Endothelial cell of umbilical vein (primary cell): ENCODE measurements at regions not wholly inside any gene's neighbourhood (a gene's known extent, or its start where the extent isn't known, plus 50 kb on each side); places are given as distances from the start of the nearest gene placed in this dataset.

ENCODE experiments used
- BruUV-seq: library from RNA; stranded (reverse); fragments of 400-500 nt; replicated peaks from 2 replicates; lab custom pipeline; 2021; lab: Mats Ljungman, UMichigan
- CTCF ChIA-PET: fragments of 300-600, 350-600 bp; sonication (Branson Sonifier 250); formaldehyde crosslinking; loops from one replicate; lab custom pipeline; 2021; ENCODE audit warnings: antibody characterized with exemption, inconsistent platforms; lab: Charles Lee
- POLR2A ChIA-PET: fragments of 300-600, 350-600 bp; sonication (Branson Sonifier 250); formaldehyde crosslinking; loops from one replicate; lab custom pipeline; 2021; ENCODE audit warnings: antibody characterized with exemption, inconsistent platforms; lab: Charles Lee
- DNase-seq: peaks from one replicate; pipeline ENCODE4 v3.0.0-alpha.2; 2011; ENCODE audit warnings: low read depth, low spot score
- FAIRE-seq: peaks from 2 replicates; lab custom pipeline; 2011; peaks lifted over from hg19 to GRCh38; lab: Jason Lieb, UNC
- H2AFZ ChIP-seq: 2 replicates; pipeline ENCODE4 v1.6.0; 2012; ENCODE audit warnings: low read depth, low read length, control low read depth, inconsistent platforms
- H3K27ac ChIP-seq: 2 replicates; pipeline ENCODE4 v1.5.1; 2011; ENCODE audit warnings: low read depth, mild to moderate bottlenecking, control low read depth, low read length, moderate library complexity; ENCODE audit not compliant: insufficient read depth
- H3K27me3 ChIP-seq, 2 experiments: 2 replicates each; pipeline versions ENCODE4 v1.6.0 to v1.6.1; 2011; ENCODE audit warnings: low read length in 2 of 2, mixed read lengths in 1 of 2; ENCODE audit not compliant: control insufficient read depth in 2 of 2, insufficient read depth in 2 of 2
- H3K36me3 ChIP-seq, 2 experiments: 2 replicates in 1 of 2; 3 replicates in 1 of 2; pipeline ENCODE4 v1.5.1; 2011; ENCODE audit warnings: low read length in 2 of 2, mild to moderate bottlenecking in 1 of 2, moderate library complexity in 1 of 2; ENCODE audit not compliant: control insufficient read depth in 2 of 2, insufficient read depth in 2 of 2; ENCODE audit errors: extremely low read depth in 1 of 2
- H3K4me1 ChIP-seq: 3 replicates; pipeline ENCODE4 v1.5.1; 2011; ENCODE audit warnings: mild to moderate bottlenecking, low read length; ENCODE audit not compliant: control insufficient read depth, insufficient read depth; ENCODE audit errors: extremely low read depth
- H3K4me2 ChIP-seq: 2 replicates; pipeline ENCODE4 v1.6.1; 2011; ENCODE audit warnings: low read length, control low read depth, mixed read lengths; ENCODE audit not compliant: insufficient read depth
- H3K4me3 ChIP-seq, 3 experiments: fragments of 200-600 bp in 1 of 3; sonication (generic), shearing (Covaris generic) in 1 of 3; replicated peaks in 1 of 3; 2 replicates each; pipeline ENCODE4 v1.5.1; 2011 to 2016; ENCODE audit warnings: control low read depth in 3 of 3, low read length in 3 of 3, mild to moderate bottlenecking in 2 of 3, inconsistent platforms in 1 of 3, low read depth in 1 of 3, moderate library complexity in 1 of 3; ENCODE audit not compliant: insufficient read depth in 1 of 3
- H3K79me2 ChIP-seq: 2 replicates; pipeline ENCODE4 v1.6.0; 2012; ENCODE audit warnings: low read length, inconsistent platforms; ENCODE audit not compliant: control insufficient read depth, insufficient read depth
- H3K9ac ChIP-seq: replicated peaks from 2 replicates; pipeline ENCODE3; 2011; ENCODE audit warnings: low read length, control low read depth; ENCODE audit not compliant: insufficient read depth; ENCODE audit errors: extremely low read depth
- H3K9me1 ChIP-seq: replicated peaks from 3 replicates; pipeline ENCODE4 v1.6.0; 2011; ENCODE audit warnings: mild to moderate bottlenecking, low read length; ENCODE audit not compliant: control insufficient read depth, insufficient read depth; ENCODE audit errors: extremely low read depth
- H3K9me3 ChIP-seq: replicated peaks from 2 replicates; pipeline ENCODE4 v1.5.1; 2012; ENCODE audit warnings: low read length, inconsistent platforms; ENCODE audit not compliant: control insufficient read depth, insufficient read depth
- H4K20me1 ChIP-seq: replicated peaks from 2 replicates; pipeline ENCODE3; 2011; ENCODE audit warnings: mild to moderate bottlenecking, low read length; ENCODE audit not compliant: control insufficient read depth, insufficient read depth; ENCODE audit errors: extremely low read depth
- EZH2 ChIP-seq: IDR thresholded peaks from 2 replicates; pipeline ENCODE4 v1.6.1; 2012; ENCODE audit warnings: borderline replicate concordance, low read depth, mild to moderate bottlenecking, moderate library complexity, low read length, inconsistent platforms; ENCODE audit not compliant: severe bottlenecking
- FOS ChIP-seq: IDR thresholded peaks from 2 replicates; pipeline ENCODE4 v1.6.1; 2011; ENCODE audit warnings: mild to moderate bottlenecking, low read length, moderate library complexity, borderline replicate concordance; ENCODE audit not compliant: insufficient read depth
- GATA2 ChIP-seq: IDR thresholded peaks from 2 replicates; pipeline ENCODE4 v1.7.0; 2011; ENCODE audit warnings: low read depth, mild to moderate bottlenecking, moderate library complexity, mixed read lengths, low read length; ENCODE audit not compliant: insufficient read length, insufficient read depth
- JUN ChIP-seq: IDR thresholded peaks from 2 replicates; pipeline ENCODE4 v1.6.1; 2011; ENCODE audit warnings: borderline replicate concordance, low read depth; ENCODE audit not compliant: insufficient read length, insufficient read depth
- MAX ChIP-seq: IDR thresholded peaks from 2 replicates; pipeline ENCODE4 v1.6.1; 2011; ENCODE audit not compliant: insufficient read depth, insufficient read length
- MYC ChIP-seq: IDR thresholded peaks from one replicate; pipeline ENCODE4 v1.6.1; 2011; ENCODE audit warnings: mild to moderate bottlenecking, low read depth, low read length
- POLR2A ChIP-seq: IDR thresholded peaks from 2 replicates; pipeline ENCODE4 v1.6.1; 2012; ENCODE audit warnings: low read depth, mild to moderate bottlenecking, control low read depth, low read length
- POLR2AphosphoS5 ChIP-seq: IDR thresholded peaks from 2 replicates; pipeline ENCODE4 v1.6.1; 2012; ENCODE audit warnings: low read depth, mild to moderate bottlenecking, control low read depth, low read length, moderate library complexity; ENCODE audit not compliant: insufficient read depth
- dilution Hi-C: fragments of 300-500 bp; cut with MboI; formaldehyde crosslinking; loops from one replicate; pipeline ENCODE4 v1.15.0; 2019; ENCODE audit warnings: low sequenced_read_pairs; ENCODE audit not compliant: extremely low pct_ligation_motif_present
- intact Hi-C: fragments of 100-400 bp; cut with micrococcal nuclease; formaldehyde crosslinking; loops from one replicate; pipeline ENCODE4 v1.10.0; 2022
- TF ChIP-seq, protein P1 (sequence below), 2 donors: IDR thresholded peaks; 1 replicate in 1 of 2; 2 replicates in 1 of 2; pipeline ENCODE4 v1.5.1; 2011; ENCODE audit warnings: low read length in 2 of 2, mild to moderate bottlenecking in 2 of 2, moderate library complexity in 2 of 2, control low read depth in 1 of 2, inconsistent platforms in 1 of 2, low read depth in 1 of 2; ENCODE audit not compliant: insufficient read depth in 1 of 2; ENCODE audit errors: extremely low read depth in 1 of 2

DNA sequence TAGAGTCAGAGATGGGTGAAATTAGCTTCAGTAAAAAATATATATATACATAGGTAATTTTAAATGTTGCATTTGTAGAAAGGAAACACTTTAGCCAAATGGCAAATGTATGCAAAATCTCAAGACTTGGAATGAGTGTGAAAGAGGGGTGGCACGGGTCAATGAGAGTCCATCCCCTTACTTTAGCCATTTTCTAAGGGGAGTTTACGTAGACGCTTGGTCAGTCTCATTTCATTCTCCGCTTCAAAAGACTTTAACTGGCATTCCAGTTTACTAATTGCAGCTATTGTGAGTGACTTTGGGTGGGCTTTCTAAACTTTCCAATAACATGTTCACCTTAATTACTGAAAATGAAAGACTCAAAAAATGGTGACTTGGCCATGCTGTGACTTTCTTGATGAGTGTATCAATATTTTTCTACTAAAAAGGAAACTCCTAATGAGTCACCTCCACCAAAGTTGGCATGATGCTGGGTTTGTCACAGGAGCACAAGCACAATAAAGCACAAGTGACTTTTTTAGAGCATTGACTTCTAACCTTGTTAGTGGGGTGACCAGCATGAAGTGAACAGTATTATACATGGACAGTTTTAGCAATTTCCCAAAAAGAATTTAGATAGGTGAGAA lies 356.0 kb upstream of the RASGEF1B start:
- Histone ChIP-seq H3K9me1 (no peaks in the 10 kb centered on the region), H3K9me3 (no peaks in the 10 kb centered on the region), H3K9ac (no peak overlapping the region), H3K27me3 (no peaks in the 10 kb centered on the region), H3K27ac (no peak overlapping the region), H3K36me3 (no peaks in the 10 kb centered on the region), H3K4me2 (no peak overlapping the region), H3K79me2 (no peaks in the 10 kb centered on the region), H4K20me1 (no peaks in the 10 kb centered on the region), H2AFZ (no peak overlapping the region), H3K4me3 (no peak overlapping the region), H3K4me1 (no peaks in the 10 kb centered on the region)
- FAIRE-seq (no peak), DNase-seq (no peak)
- ChIA-PET CTCF (no interaction called here), POLR2A (no interaction called here)
- intact Hi-C loops (no loop called here), dilution Hi-C loops (no loop called here)
- no peak for TF ChIP-seq MAX
- TF ChIP-seq JUN, result no peak
- no peak for TF ChIP-seq EZH2
- TF ChIP-seq GATA2, result no peak
- TF ChIP-seq POLR2AphosphoS5, result no peak
- TF ChIP-seq, protein P1, sequence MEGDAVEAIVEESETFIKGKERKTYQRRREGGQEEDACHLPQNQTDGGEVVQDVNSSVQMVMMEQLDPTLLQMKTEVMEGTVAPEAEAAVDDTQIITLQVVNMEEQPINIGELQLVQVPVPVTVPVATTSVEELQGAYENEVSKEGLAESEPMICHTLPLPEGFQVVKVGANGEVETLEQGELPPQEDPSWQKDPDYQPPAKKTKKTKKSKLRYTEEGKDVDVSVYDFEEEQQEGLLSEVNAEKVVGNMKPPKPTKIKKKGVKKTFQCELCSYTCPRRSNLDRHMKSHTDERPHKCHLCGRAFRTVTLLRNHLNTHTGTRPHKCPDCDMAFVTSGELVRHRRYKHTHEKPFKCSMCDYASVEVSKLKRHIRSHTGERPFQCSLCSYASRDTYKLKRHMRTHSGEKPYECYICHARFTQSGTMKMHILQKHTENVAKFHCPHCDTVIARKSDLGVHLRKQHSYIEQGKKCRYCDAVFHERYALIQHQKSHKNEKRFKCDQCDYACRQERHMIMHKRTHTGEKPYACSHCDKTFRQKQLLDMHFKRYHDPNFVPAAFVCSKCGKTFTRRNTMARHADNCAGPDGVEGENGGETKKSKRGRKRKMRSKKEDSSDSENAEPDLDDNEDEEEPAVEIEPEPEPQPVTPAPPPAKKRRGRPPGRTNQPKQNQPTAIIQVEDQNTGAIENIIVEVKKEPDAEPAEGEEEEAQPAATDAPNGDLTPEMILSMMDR (IDR thresholded peaks at IDR 0.05; ENCODE audit: extremely low read depth in 1 of 2, insufficient read depth in 1 of 2, low read depth in 1 of 2, low read length in 2 of 2), result no peak
- TF ChIP-seq FOS, result no peak
- TF ChIP-seq MYC, result no peak
- TF ChIP-seq POLR2A, result no peak
- no TSS peak for BruUV-seq
